ENCODE measurements at regions not wholly inside any gene's neighbourhood (a gene's known extent, or its start where the extent isn't known, plus 50 kb on each side); places are given as distances from the start of the nearest gene placed in this dataset.

GRCh38 chr13:87138866-87139265, 532.3 kb upstream of the SLITRK5 start:
- no peak for TF ChIP-seq ZBTB7A (IDR thresholded peaks at IDR 0.05; ENCODE audit: low read depth)
- no peak for TF ChIP-seq TCF12 (IDR thresholded peaks at IDR 0.05; ENCODE audit: low read depth)
- no peak for TF ChIP-seq YY1 (IDR thresholded peaks at IDR 0.05; ENCODE audit: low read depth)
- TF ChIP-seq USF1 (IDR thresholded peaks at IDR 0.05), result no peak
- no peak for TF ChIP-seq CEBPB (IDR thresholded peaks at IDR 0.05)
- TF ChIP-seq, protein P1, sequence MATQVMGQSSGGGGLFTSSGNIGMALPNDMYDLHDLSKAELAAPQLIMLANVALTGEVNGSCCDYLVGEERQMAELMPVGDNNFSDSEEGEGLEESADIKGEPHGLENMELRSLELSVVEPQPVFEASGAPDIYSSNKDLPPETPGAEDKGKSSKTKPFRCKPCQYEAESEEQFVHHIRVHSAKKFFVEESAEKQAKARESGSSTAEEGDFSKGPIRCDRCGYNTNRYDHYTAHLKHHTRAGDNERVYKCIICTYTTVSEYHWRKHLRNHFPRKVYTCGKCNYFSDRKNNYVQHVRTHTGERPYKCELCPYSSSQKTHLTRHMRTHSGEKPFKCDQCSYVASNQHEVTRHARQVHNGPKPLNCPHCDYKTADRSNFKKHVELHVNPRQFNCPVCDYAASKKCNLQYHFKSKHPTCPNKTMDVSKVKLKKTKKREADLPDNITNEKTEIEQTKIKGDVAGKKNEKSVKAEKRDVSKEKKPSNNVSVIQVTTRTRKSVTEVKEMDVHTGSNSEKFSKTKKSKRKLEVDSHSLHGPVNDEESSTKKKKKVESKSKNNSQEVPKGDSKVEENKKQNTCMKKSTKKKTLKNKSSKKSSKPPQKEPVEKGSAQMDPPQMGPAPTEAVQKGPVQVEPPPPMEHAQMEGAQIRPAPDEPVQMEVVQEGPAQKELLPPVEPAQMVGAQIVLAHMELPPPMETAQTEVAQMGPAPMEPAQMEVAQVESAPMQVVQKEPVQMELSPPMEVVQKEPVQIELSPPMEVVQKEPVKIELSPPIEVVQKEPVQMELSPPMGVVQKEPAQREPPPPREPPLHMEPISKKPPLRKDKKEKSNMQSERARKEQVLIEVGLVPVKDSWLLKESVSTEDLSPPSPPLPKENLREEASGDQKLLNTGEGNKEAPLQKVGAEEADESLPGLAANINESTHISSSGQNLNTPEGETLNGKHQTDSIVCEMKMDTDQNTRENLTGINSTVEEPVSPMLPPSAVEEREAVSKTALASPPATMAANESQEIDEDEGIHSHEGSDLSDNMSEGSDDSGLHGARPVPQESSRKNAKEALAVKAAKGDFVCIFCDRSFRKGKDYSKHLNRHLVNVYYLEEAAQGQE (IDR thresholded peaks at IDR 0.05; ENCODE audit: low read depth), result no peak
- TF ChIP-seq TEAD4 (IDR thresholded peaks at IDR 0.05), result no peak
- TF ChIP-seq RAD21 (IDR thresholded peaks at IDR 0.05; ENCODE audit: low read depth), result no peak
- no peak for TF ChIP-seq FOXM1 (IDR thresholded peaks at IDR 0.05; ENCODE audit: borderline replicate concordance, low read depth)
- no peak for TF ChIP-seq EP300 (IDR thresholded peaks at IDR 0.05; ENCODE audit: borderline replicate concordance)
- TF ChIP-seq, protein P2, sequence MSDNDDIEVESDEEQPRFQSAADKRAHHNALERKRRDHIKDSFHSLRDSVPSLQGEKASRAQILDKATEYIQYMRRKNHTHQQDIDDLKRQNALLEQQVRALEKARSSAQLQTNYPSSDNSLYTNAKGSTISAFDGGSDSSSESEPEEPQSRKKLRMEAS (IDR thresholded peaks at IDR 0.05), result no peak

GRCh38 chr13:87147076-87147475, 524.1 kb upstream of the SLITRK5 start:
- TF ChIP-seq TEAD4 (IDR thresholded peaks at IDR 0.05) (no peak), ZBTB7A (IDR thresholded peaks at IDR 0.05; ENCODE audit: low read depth) (no peak), TAF1 (IDR thresholded peaks at IDR 0.05; ENCODE audit: low read depth) (no peak), TCF12 (IDR thresholded peaks at IDR 0.05; ENCODE audit: low read depth) (no peak), EGR1 (IDR thresholded peaks at IDR 0.05) (no peak)

DNA sequence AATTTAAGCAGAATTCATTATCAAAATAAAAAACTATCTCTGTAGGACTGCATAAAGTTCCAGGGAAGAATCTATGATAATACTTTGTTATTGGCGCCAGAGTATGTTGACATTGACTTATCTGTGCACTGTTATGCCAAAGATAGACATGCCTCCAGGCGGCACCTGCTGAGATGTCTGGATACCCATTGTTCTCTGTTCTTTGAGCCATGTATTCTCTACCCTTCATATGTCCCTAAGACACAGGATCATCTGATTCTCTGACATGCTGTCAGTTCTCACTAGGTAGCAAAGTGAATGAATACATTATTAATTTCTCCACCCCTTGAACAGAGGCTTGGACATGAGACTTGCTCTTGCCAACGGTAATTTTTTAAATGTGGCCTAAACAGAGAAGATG, 517.8 kb upstream of the SLITRK5 start:
- TF ChIP-seq, protein P1 (IDR thresholded peaks at IDR 0.05; ENCODE audit: low read depth), result no peak
- TF ChIP-seq EP300 (IDR thresholded peaks at IDR 0.05; ENCODE audit: borderline replicate concordance) (no peak), EGR1 (IDR thresholded peaks at IDR 0.05) (no peak), ZBTB7A (IDR thresholded peaks at IDR 0.05; ENCODE audit: low read depth) (no peak), NFIC (IDR thresholded peaks at IDR 0.05) (no peak), YY1 (IDR thresholded peaks at IDR 0.05; ENCODE audit: low read depth) (no peak), RAD21 (IDR thresholded peaks at IDR 0.05; ENCODE audit: low read depth) (no peak), TEAD4 (IDR thresholded peaks at IDR 0.05) (no peak), CREB1 (IDR thresholded peaks at IDR 0.05; ENCODE audit: low read depth) (no peak), USF1 (IDR thresholded peaks at IDR 0.05) (no peak), FOXM1 (IDR thresholded peaks at IDR 0.05; ENCODE audit: borderline replicate concordance, low read depth) (no peak), CEBPB (IDR thresholded peaks at IDR 0.05) (no peak)

DNA sequence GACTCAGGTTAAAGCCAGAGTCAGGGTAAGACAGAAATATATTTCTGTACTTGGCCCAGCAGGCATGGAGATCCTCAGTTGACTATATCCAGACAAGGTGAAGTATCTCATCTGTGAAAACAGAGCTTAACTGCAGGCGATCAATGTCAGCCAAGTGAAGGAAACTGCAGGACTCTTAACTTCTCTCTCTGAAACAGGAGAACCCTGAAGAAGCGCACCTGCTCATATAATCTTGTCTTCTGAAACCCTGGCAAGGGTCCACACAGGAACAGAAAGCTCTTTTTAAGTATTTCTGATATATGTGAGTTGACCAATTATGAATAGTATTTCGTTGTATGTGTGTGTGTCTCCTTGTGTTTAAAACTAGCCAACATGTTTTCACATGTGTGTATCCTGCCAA, 504.8 kb upstream of the SLITRK5 start:
- TF ChIP-seq USF1 (IDR thresholded peaks at IDR 0.05) (no peak), ZBTB7A (IDR thresholded peaks at IDR 0.05; ENCODE audit: low read depth) (no peak), TEAD4 (IDR thresholded peaks at IDR 0.05) (no peak), NFIC (IDR thresholded peaks at IDR 0.05) (no peak), EP300 (IDR thresholded peaks at IDR 0.05; ENCODE audit: borderline replicate concordance) (no peak), CEBPB (IDR thresholded peaks at IDR 0.05) (no peak), RAD21 (IDR thresholded peaks at IDR 0.05; ENCODE audit: low read depth) (no peak), TCF12 (IDR thresholded peaks at IDR 0.05; ENCODE audit: low read depth) (no peak), TAF1 (IDR thresholded peaks at IDR 0.05; ENCODE audit: low read depth) (no peak), EGR1 (IDR thresholded peaks at IDR 0.05) (no peak), YY1 (IDR thresholded peaks at IDR 0.05; ENCODE audit: low read depth) (no peak), CREB1 (IDR thresholded peaks at IDR 0.05; ENCODE audit: low read depth) (no peak), FOXM1 (IDR thresholded peaks at IDR 0.05; ENCODE audit: borderline replicate concordance, low read depth) (no peak)
- TF ChIP-seq, protein P1 (IDR thresholded peaks at IDR 0.05; ENCODE audit: low read depth), result no peak
- TF ChIP-seq, protein P2 (IDR thresholded peaks at IDR 0.05), result no peak

Data from Ishikawa (cell line).